SKM-1 (cell line): ENCODE measurements at regions not wholly inside any gene's neighbourhood (a gene's known extent, or its start where the extent isn't known, plus 50 kb on each side); places are given as distances from the start of the nearest gene placed in this dataset.

Experiments
- DNase-seq: peaks from one replicate; lab custom pipeline; 2025; ENCODE audit not compliant: unreplicated experiment; lab: John Stamatoyannopoulos, UW

GRCh38 chr7:116083796-116084195 lies 53.2 kb upstream of the TFEC start:
- no peak for DNase-seq

GRCh38 chr7:116086547-116087045 lies 56.0 kb upstream of the TFEC start:
- no peak for DNase-seq

GRCh38 chr7:116087291-116087690 lies 56.7 kb upstream of the TFEC start:
- peak; percentile 25 for DNase-seq

GRCh38 chr7:116087984-116088383 lies 57.4 kb upstream of the TFEC start:
- DNase-seq: no peak

- DNase-seq: no peak
Measured at GRCh38 chr7:116089293-116089692, 58.7 kb upstream of the TFEC start.

GRCh38 chr7:116093516-116094301 lies 63.1 kb upstream of the TFEC start:
- DNase-seq: no peak

DNA sequence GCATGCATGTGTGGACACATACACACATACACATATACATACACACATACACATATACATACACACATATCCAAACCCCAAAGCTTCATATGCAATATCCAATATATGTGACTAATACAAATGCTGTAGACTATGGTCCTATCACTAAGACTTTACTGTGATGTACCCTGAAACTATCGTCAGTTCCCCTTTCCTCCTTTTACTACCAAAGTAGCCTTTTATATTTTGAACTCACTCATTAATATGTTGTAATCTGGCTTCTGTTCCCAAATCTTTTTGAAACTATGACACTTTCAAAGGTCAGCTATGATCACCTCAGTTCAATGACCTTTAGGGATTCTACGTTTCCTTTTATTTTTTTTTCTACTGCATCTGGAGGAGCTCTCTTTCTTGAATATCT lies 64.8 kb upstream of the TFEC start:
- no peak for DNase-seq

- DNase-seq: no peak
Measured at GRCh38 chr7:116097365-116098009, 66.9 kb upstream of the TFEC start.

GRCh38 chr7:116098175-116098574 lies 67.6 kb upstream of the TFEC start:
- no peak for DNase-seq

DNA sequence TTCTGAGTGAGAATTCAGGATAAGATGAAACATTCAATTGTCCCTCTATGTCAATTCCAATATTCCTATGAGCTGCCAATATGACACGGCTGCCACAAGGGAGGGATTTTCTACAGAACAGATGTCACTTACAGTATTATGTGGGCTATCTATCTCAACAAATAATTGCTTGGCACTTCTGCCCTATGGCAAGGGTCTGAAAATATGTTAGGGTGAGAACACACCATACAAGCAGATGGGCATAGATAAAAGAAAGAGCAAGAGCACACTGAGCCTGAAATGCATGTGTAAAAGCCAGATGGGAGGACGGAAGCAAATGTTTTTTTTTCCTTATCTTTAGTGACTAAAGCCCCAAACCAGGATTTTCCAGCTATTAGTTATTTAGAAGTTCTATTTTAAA lies 70.1 kb upstream of the TFEC start:
- no peak for DNase-seq

DNA sequence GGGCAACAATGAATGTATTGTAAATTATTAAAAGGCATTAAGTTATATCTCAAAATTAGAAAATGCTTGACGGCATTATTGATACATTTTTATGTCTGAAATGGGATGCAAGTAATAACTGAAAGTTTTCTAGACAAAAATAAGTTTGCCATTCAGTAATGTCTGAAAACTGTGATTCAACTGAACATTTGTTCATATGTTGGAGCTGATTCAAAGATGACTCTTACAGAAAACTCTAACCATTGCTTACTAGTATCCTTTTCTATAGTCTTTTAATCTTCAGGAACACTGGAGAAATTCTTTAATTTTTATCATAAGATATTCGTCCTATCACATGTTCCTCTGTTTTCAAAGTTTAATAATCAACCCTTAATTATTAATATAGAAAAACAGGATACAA lies 71.1 kb upstream of the TFEC start:
- no peak for DNase-seq

DNA sequence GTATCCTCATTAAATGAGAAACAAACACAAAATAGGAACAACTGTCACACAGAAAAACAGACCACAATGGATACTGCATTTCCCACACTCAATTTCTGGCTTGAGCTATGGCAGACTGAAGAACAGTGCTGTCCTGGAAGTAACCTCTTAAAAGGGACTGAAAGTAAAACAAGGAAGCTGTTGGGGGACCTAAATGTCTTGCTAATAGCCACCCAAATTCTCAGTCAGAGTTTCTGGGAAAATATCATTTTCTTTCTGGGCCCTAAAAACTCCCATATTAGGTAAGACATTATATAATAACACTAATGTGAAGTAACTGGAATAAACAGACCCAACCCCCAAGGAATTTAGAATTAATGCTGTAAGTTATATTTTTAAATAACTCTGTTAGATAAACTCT lies 80.9 kb upstream of the TFEC start:
- DNase-seq: no peak

DNA sequence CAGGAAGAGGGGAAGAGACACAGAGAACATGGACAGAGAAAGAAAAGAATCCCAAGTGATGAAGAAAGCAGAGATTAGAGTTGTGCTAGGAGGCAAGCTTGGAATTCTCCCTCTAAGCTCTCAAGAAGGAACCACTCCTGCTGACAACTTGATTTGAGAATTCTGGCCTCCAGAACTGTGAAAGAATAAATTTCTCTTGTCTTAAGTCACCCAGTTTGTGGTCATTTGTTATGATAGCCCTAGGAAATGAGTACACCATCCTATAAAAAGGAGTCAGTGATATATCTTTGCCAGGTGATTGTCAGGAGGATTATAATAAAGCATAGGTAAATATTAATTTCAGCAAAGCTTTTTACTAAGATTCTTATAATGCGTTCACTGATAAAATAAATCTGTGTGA lies 82.7 kb upstream of the TFEC start:
- DNase-seq: no peak

GRCh38 chr7:116120839-116121238 lies 89.5 kb upstream of the TES start:
- no peak for DNase-seq

DNA sequence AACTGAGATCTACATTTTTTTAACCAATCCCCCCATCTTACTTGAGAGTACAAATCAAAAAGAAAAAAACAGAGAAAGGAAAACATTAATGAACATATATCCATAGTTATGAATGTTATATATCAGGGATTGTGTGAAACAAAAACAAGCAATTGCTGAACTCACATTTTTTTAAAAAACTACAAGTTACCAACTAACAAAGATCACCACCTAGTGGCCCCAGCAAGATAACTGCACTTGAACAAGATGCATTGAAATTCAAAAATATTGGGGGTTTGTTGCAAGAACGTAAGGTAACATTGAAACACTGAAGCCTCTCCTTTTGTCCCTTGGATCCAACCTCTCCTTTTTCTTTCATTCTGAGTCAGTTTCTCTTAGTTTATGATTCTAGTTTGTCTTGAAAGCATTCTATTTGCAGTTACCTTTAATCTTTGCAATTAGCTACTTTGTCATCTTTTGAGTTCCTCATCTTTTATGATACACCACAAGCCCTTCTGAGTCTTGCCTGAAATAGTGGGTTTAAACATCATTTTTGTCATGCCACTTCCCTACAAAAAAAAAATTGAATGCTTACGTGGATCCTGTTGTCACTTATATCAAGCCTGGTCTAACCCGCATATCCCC lies 87.3 kb upstream of the TES start:
- peak; percentile 11 for DNase-seq

DNA sequence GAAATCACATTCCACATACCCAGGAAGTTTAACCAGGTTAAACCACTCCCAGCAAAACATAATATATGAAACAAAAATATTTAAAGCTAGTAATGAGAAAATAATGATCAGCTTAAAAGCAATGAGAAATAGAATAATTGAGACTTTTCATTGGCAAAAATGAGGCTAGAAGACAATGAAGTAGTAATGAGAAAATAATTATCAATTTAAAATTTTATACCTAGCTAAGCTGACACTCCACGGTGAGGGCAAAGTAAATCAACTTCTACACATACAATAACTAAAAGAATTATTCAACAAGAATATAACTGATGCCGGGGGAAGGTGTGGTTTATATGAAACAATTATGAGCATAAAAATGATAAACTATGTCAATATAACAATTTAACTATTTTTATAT lies 82.2 kb upstream of the TES start:
- no peak for DNase-seq

DNA sequence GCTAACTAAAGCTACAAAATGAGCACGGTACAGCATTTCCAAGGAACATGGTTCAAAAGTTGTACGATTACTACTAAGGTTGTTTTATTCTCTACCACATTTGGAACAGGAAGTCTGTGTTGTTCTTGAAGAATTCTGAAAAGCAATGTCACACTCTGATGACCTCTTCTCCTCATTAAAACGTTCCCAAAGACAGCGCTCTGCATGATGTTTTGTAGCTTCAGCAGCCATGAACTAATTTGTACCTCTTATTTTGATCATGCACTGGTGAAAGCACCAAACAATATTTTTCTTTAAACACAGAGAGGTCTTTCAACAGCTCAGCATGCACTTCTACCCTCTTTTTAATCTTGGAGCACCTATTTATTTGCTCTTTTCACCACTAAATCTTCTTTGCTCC lies 75.0 kb upstream of the TES start:
- DNase-seq: no peak

DNA sequence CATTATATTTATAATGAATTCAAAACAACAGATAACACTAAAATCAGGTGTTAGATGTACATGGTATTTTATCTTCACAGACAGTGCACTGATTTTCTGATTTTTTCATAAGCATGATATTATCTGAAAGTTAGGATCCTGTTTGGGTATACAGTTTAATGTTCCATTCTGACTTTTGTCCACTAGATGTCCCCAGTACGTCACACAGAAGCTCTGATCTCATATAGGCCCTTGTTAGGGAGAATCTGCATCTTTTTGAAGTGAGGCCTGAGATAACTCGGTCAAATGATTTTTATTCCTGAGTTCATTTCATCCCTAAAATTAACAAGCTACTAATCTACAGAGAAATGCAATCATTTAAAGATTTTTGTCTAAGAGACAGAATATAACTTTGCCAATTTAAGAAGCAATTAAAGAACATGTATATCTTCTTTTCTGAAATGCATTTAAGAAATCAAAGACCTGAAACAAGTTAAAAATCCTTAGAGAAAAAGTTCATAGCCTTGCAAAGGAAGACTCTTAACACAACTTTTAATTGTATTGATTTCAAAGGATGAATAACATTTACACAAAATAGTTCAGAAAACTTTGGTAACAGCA lies 72.0 kb upstream of the TES start:
- DNase-seq: peak; percentile 21

- no peak for DNase-seq
Measured at GRCh38 chr7:116139007-116139406, 71.3 kb upstream of the TES start.

- no peak for DNase-seq
Measured at GRCh38 chr7:116139807-116140206, 70.5 kb upstream of the TES start.

- no peak for DNase-seq
Measured at GRCh38 chr7:116142374-116142773, 68.0 kb upstream of the TES start.

- DNase-seq: no peak
Measured at GRCh38 chr7:116142850-116143249, 67.5 kb upstream of the TES start.
